ENCODE measurements at regions not wholly inside any gene's neighbourhood (a gene's known extent, or its start where the extent isn't known, plus 50 kb on each side); places are given as distances from the start of the nearest gene placed in this dataset.
"Not testable (repeated sequence)": the region's sequence is repeated elsewhere in the genome, so short reads cannot be mapped to it uniquely, and the experiment has no call there.

GRCh38 chr2:155513248-155513647 lies 814.8 kb downstream of the KCNJ3 start:
- no peak for DNase-seq

DNA sequence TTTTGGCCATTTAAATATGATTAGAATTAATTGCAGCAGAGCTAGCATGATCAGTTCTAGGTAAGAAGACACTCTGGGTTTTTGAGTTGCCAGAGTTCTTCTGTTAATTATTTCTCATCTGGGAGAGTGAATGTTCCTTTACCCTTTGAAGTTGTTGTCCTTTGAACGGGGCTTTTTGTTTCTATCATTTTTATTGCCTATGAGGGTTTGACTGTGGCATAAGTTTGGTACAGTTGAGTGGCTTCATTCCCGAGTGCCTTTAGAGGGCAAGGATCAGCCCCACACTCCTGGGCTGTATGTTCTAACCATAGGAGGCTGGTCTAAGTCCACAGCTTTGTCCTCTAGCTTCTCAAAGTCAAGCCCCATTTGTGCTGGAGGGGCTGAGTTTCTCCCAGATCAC lies 804.3 kb downstream of the KCNJ3 start:
- no peak for DNase-seq

- DNase-seq, result no peak
Observed at GRCh38 chr2:155498106-155498505, 799.6 kb downstream of the KCNJ3 start.

DNA sequence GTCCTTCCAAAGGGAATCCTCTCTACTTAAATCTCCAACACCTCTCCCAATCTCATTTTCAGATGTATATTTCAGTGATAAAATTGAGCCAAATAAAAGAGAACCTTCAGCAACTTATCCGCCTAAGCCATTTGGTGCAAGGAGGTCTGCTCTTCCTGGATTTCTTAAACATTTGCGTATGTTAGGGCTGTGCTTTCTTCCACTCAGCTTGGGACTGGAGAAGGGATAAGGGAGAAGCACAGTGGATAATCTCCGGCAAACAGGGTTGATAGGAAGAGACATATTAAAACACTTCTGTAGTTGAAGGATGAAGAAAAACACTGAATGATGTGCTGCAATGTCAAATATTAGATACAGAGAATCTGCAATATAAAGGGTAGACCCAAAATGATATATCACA lies 796.2 kb downstream of the KCNJ3 start:
- DNase-seq, result no peak

GRCh38 chr2:155485141-155485842 lies 786.8 kb downstream of the KCNJ3 start:
- DNase-seq, result no peak

GRCh38 chr2:155481141-155481540 lies 782.6 kb downstream of the KCNJ3 start:
- no peak for DNase-seq

- not testable (repeated sequence) for DNase-seq
Observed at GRCh38 chr2:155472018-155472417, 773.5 kb downstream of the KCNJ3 start.

GRCh38 chr2:155456222-155456621 lies 757.7 kb downstream of the KCNJ3 start:
- DNase-seq, result no peak

DNA sequence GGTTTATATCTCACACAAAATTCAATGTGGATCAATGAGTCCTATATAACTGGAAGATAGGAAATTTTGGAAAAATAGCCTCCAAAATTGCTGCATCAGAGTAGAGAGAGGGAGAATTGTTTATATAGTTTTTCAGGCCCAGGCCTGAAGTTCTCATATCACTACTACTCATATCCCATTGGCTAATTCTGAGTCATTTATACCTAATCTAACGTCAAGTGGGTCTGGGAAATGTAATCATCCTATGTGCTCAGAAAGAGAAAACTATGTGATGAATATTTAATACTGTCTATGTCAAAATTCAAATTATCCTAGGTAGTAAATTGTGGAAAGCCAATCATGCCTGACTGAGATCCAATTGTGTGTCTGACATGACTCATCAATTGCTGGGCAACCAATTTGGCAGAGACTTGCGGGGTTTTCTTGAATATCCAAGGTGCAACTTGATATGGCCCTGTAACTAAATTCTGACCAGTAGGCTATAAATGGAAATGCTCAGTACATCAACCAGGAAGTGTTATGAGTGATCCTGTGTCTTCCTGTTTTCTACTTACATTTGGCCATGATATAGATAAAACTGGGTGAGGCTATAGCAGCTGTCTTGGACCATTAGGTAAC lies 744.4 kb downstream of the KCNJ3 start:
- no peak for DNase-seq

- DNase-seq, result no peak
Observed at GRCh38 chr2:155442088-155442487, 743.6 kb downstream of the KCNJ3 start.

DNA sequence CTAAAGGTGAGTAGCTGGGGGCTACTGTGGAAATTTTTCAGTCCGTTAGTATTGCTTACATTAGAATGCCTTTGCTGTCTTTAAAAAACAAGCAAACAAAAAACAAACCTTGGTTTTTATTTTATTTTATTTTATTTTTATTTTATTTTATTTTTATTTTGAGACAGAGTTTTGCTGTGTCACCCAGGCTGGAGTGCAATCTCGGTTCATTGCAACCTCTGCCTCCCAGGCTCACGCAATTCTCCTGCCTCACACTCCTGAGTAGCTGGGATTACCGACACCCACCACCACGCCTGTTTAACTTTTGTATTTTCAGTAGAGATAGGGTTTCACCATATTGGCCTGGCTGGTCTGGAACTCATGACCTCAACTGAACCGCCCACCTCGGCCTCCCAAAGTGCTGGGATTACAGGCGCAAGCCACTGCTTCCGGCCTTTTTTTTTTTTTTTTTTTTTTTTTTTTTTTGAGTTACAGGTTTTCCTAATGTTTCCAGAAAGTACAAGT lies 732.6 kb downstream of the KCNJ3 start:
- no peak for DNase-seq

- DNase-seq, result no peak
Observed at GRCh38 chr2:155427470-155427869, 729.0 kb downstream of the KCNJ3 start.

DNA sequence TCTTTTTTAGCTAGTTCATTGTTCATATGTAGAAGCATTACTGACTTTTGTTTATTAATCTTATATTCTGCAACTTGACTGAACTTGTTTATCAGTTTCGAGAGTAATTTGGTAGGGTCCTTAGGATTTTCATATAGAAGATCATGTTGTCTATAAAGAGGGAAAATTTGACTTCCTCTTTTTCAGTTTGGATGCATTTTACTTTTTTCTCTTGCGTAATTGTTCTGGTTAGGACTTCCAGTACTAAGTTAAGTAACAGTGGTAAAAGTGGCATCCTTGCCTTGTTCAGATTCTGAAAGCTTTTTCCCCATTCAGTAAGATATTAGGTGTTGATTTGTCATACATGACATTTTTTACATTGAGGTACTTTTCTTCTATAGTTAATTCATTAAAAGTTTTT lies 726.0 kb downstream of the KCNJ3 start:
- DNase-seq, result no peak

- no peak for DNase-seq
Observed at GRCh38 chr2:155418753-155419152, 720.3 kb downstream of the KCNJ3 start.

DNA sequence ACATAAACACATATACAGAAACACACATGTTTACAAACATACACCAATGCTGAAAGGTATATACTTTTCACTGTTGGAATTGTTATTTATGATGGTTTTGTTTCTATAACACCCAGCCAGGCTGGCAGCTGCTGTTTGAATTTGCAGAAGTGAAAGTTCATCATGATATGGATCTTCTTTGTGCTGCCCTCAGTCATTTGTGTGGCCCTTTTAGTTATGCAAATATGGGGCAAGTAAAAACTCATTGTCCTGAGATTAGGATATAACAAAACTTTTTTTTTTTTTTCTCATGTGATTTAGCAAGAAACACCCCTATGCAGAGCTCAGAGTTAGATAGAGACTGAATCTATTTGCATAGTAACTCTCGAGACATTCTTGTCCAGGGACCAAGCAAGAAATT lies 714.1 kb downstream of the KCNJ3 start:
- no peak for DNase-seq

- DNase-seq, result no peak
Observed at GRCh38 chr2:155404433-155405002, 706.0 kb downstream of the KCNJ3 start.

- DNase-seq, result no peak
Observed at GRCh38 chr2:155393406-155393805, 694.9 kb downstream of the KCNJ3 start.

- DNase-seq, result no peak
Observed at GRCh38 chr2:155391613-155392130, 693.2 kb downstream of the KCNJ3 start.

DNA sequence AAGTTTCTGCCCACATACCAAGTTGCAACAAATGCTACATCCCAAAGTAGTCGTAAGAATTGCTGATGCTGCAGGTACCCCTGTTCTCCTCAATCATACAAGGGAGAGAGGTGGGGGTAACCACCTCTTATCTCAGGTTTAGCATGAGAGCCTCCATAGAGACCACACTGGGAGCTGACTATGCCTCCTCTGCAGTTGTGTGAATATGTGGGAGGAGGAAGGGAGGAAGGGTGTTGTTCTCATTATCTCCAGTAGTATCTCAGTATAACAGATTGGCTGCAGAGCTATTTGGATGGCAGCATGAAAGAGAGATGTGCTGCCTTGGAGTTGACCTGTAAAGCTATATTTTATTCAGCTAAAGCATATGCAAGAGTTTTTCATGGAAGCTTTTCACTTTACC lies 690.7 kb downstream of the KCNJ3 start:
- no peak for DNase-seq

DNA sequence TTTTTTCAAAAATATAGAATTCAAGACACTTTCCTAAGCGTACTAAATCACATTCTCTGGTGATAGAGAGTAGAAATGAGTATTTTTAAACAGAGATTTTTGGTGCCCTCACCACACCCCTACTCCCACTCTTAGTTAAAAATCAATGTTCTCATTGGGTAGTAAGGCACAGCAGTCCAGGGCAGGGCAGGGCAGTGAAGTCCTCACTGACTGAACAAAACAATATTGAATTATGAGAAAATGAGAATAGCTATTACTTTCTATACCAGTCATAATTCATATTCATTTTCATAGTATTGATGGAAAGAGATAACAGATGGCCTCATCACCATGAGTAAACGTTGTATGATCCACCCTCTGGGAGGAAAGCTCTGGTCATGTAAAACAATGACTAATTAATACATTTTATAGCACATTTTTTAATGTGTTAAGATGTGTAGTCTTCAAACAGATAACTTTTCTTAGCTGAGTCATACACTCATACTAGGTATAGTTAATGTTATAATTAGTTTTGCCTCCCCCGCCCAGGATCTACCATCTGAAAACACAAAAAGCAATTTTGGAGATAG lies 686.1 kb downstream of the KCNJ3 start:
- no peak for DNase-seq

- no peak for DNase-seq
Observed at GRCh38 chr2:155382776-155383175, 684.3 kb downstream of the KCNJ3 start.

DNA sequence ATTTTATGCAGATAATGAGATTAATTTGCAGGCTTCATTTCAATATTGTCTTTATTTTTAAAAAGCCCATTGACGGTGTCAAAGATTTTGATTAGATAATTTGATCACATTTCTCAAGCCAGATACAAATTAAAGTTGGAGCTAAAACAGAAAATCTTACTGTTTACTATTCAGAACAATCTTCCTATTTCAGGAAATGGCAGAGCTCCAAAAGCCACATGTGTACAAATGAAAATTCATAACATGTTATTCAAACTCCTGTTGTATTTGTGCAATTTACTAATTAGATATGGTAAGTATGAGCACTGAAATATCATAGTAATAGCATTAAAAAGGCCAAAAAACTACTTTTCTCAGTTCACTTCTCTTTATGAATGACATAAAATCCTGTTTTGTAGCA lies 682.9 kb downstream of the KCNJ3 start:
- no peak for DNase-seq

GRCh38 chr2:155379494-155379893 lies 681.0 kb downstream of the KCNJ3 start:
- DNase-seq, result no peak

DNA sequence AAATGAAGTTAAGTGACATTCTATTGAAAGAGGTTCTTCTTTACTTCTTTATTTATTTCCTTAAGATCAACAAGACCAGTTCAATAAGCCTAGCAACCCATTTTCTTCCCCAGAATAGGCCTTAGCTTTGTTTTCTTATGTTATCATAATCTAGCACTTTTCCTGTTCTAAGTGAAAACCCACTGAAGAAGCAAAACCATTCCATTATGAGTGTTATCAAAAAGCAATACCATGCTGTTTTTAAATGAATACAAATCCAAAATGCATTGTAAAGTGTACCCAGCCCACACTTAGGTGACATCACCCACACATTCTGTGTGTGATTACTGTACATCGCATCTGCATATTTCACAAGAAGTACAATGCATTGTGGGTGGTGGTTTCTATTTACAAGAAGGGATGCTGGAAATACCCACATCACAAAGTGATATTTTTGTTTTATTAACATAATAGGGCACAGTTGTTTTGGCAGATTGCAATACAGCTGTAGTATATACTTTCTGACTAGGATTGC lies 679.5 kb downstream of the KCNJ3 start:
- no peak for DNase-seq

All from activated naive CD4-positive, alpha-beta T cell treated with anti-CD3 and anti-CD28 coated beads, Interleukin-2, amount 50 U/mL, for 16 hours (primary cell).